ENCODE measurements at regions not wholly inside any gene's neighbourhood (a gene's known extent, or its start where the extent isn't known, plus 50 kb on each side); places are given as distances from the start of the nearest gene placed in this dataset.

DNA sequence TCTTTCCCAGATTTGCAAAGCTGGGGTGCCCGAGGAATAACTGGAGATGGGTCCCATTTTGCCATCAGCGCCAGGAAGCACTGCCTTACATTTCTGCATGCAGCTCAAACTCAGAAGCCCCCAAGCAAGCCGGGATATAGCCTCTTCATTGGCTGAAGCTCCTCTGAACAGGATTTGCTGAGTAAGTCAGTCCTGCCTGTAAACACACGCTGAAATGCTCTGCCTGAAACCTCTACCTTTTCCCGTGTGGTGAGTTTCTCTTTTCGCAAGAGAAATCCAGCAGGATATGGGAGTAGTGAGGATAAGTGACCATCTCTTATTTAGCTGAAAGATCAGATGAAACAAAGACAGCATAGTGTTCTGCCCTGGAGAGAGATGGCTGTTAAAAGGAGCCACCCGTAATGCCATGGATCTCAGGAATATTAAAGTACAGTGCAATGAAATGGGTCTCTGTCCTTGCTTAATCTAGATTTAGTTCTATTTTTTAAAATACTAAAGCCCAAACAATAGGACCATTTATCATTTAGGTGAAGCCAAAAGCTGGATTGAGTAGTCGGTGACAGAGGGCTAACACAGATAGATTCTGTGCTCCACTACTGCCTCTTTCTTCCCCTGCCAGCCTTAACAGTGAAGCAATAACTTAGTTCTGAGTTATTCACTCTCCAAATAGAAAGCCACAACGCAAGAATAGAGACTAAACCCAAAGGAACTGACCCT is 177.5 kb upstream of the PPP2R2B start:
- H3K4me3 ChIP-seq (ENCODE audit: low read depth, low read length): no peak overlapping the region
- TF ChIP-seq, protein P1, sequence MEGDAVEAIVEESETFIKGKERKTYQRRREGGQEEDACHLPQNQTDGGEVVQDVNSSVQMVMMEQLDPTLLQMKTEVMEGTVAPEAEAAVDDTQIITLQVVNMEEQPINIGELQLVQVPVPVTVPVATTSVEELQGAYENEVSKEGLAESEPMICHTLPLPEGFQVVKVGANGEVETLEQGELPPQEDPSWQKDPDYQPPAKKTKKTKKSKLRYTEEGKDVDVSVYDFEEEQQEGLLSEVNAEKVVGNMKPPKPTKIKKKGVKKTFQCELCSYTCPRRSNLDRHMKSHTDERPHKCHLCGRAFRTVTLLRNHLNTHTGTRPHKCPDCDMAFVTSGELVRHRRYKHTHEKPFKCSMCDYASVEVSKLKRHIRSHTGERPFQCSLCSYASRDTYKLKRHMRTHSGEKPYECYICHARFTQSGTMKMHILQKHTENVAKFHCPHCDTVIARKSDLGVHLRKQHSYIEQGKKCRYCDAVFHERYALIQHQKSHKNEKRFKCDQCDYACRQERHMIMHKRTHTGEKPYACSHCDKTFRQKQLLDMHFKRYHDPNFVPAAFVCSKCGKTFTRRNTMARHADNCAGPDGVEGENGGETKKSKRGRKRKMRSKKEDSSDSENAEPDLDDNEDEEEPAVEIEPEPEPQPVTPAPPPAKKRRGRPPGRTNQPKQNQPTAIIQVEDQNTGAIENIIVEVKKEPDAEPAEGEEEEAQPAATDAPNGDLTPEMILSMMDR (IDR thresholded peaks at IDR 0.05; ENCODE audit: insufficient read depth, low read length): no peak
- no peak for DNase-seq (ENCODE audit: low read depth)

DNA sequence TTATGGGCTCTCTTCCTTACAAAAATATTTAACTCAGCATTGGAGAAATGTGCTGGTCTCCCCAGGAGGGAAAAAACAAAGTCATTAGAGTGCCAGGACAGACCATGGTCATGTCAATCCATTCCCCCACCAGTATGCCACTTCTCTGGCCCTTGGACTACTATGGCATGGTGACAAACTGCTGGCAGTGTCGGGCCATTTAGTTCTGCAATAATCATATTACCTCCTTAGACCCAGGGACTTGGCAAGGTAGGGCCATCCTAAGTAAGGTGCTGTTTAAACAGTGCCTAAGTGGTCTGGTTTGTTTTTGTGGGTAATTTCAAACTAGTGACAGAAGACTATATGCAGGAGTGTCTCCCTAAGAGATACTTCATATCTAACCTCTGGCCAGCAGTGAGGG is 177.8 kb upstream of the STK32A start:
- no peak overlapping the region for H3K4me3 ChIP-seq (ENCODE audit: low read depth, low read length)
- TF ChIP-seq, protein P1 (IDR thresholded peaks at IDR 0.05; ENCODE audit: insufficient read depth, low read length): no peak
- DNase-seq (ENCODE audit: low read depth): no peak

DNA sequence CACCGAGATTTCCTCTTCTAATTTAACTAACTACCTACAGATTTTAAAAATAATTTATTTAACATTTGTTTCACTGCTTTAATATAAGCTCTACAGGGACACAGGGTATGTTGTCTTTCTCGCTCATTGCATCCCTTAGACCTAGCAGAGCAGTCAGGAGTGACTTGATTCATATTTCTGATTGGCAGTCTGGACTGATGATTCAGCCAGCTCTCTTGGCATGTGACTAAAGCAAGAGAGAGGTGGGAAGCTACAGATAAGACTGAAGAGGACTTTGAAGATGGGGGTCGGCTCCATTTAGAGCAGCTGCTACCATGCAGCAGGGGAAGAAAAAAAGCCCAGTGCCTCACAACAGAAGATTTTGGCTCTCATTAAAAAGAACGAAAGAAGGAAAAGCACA is 173.4 kb upstream of the STK32A start:
- H3K4me3 ChIP-seq (ENCODE audit: low read depth, low read length): no peak overlapping the region
- TF ChIP-seq, protein P1 (IDR thresholded peaks at IDR 0.05; ENCODE audit: insufficient read depth, low read length): no peak
- DNase-seq (ENCODE audit: low read depth): no peak

DNA sequence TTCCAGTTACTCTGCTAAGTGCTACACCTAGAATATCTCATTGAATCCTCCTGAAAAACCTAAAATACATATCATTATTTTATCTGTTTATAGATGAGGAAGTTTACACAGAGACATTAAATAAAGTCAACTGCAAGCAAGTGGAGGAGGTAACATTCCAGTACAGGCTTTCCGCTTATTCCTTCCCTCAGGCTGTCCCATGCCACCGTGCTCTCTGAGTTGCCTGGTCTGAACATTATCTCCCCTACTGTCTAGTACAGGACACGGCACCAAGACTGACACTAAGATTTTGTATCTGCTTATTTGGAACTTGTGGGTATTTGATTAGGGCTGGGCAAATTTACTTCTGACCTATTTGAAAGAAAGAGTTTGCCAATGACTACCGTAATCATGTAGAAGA is 172.4 kb upstream of the STK32A start:
- no peak overlapping the region for H3K4me3 ChIP-seq (ENCODE audit: low read depth, low read length)
- DNase-seq (ENCODE audit: low read depth): no peak

DNA sequence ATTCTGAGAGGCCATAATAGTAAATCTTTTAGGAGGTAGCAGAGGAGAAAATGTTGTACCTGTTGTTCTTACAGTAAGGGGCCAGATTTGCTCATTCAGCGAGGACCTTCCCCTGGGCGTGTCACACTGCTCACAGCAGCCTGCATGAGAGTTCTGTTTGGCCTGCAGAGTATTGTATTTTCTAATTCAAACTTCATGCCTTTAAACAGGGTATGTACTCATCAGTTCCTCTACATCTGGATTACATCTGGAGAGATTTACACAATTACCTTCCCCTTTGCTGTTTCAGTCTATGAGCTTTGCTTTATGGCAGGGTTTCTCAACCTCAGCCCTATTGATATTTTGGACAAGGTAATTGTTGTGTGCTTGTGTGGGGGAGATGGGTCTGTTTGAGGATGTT is 170.9 kb upstream of the STK32A start:
- no peak overlapping the region for H3K4me3 ChIP-seq (ENCODE audit: low read depth, low read length)
- TF ChIP-seq, protein P1 (IDR thresholded peaks at IDR 0.05; ENCODE audit: insufficient read depth, low read length): no peak
- DNase-seq (ENCODE audit: low read depth): no peak

More for the DNA sequence above, 172.4 kb upstream of the STK32A start:
- TF ChIP-seq, protein P1 (IDR thresholded peaks at IDR 0.05; ENCODE audit: insufficient read depth, low read length): no peak

DNA sequence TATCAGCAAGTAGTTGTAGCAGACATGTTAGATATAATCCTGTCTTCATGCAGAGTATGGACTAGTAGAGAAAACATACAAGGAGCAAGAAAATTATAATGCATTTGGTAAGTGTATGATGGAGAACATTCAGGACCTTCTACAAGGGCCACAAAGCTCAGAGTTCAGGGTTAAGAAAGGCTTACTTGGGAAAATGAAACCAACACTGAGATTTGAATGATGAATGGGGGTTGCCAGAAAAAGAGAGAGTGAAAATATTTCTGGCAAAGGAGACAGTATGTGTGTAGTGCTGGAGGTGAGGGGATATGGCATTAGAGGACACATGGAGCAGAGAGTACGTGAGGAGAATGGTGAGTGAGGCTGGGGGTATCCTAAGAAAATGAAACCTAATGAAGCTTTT is 169.8 kb upstream of the STK32A start:
- no peak overlapping the region for H3K4me3 ChIP-seq (ENCODE audit: low read depth, low read length)
- DNase-seq (ENCODE audit: low read depth): no peak
- TF ChIP-seq, protein P1 (IDR thresholded peaks at IDR 0.05; ENCODE audit: insufficient read depth, low read length): no peak

DNA sequence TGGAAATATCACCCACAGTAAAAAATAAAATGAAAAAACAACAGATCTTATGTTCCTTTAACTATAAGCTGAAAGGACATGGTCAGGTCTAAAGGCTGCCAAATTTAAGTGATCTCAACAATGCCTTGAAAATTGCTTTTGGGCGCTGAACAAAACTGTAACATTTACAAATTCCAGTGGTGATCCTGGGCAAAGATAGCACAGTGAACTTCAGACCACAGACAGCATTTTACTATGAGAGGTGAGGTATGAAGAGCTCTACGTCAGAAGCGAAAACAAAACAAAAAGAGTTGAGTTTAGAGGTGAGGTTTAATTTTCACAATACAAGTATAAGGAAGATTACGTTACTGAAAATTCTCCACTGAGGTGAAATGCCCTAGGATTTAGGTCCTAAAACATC is 165.8 kb upstream of the STK32A start:
- DNase-seq (ENCODE audit: low read depth): no peak
- TF ChIP-seq, protein P1 (IDR thresholded peaks at IDR 0.05; ENCODE audit: insufficient read depth, low read length): no peak
- H3K4me3 ChIP-seq (ENCODE audit: low read depth, low read length): no peak overlapping the region
